NCI-H82 treated with DMSO at 0.1 percent for 48 hours (cell line): ENCODE measurements at regions not wholly inside any gene's neighbourhood (a gene's known extent, or its start where the extent isn't known, plus 50 kb on each side); places are given as distances from the start of the nearest gene placed in this dataset.

Source experiments
- DNase-seq: peaks from one replicate; lab custom pipeline; 2025; ENCODE audit not compliant: unreplicated experiment; lab: John Stamatoyannopoulos, UW

- no peak for DNase-seq
These were observed 293.6 kb upstream of the TNP1 start for GRCh38 chr2:217153510-217153909.

GRCh38 chr2:217152831-217153230 is 293.0 kb upstream of the TNP1 start:
- no peak for DNase-seq

- no peak for DNase-seq
These were observed 291.8 kb upstream of the TNP1 start for GRCh38 chr2:217151509-217152206.

- DNase-seq: no peak
These were observed 290.4 kb upstream of the TNP1 start for GRCh38 chr2:217150236-217150635.

- DNase-seq: no peak
These were observed 289.3 kb upstream of the TNP1 start for GRCh38 chr2:217149087-217149660.

GRCh38 chr2:217147818-217148217 is 288.0 kb upstream of the TNP1 start:
- DNase-seq: no peak

GRCh38 chr2:217146956-217147355 is 287.1 kb upstream of the TNP1 start:
- DNase-seq: no peak

GRCh38 chr2:217142649-217143266 is 282.9 kb upstream of the TNP1 start:
- DNase-seq: no peak

- no peak for DNase-seq
These were observed 278.4 kb upstream of the TNP1 start for GRCh38 chr2:217138284-217138683.

GRCh38 chr2:217127744-217128143 is 267.9 kb upstream of the TNP1 start:
- DNase-seq: no peak

GRCh38 chr2:217125014-217125413 is 265.1 kb upstream of the TNP1 start:
- no peak for DNase-seq

GRCh38 chr2:217124050-217124449 is 264.2 kb upstream of the TNP1 start:
- DNase-seq: no peak

GRCh38 chr2:217121565-217121964 is 261.7 kb upstream of the TNP1 start:
- no peak for DNase-seq

GRCh38 chr2:217120429-217120828 is 260.6 kb upstream of the TNP1 start:
- no peak for DNase-seq

- DNase-seq: no peak
These were observed 258.9 kb upstream of the TNP1 start for GRCh38 chr2:217118559-217119284.

GRCh38 chr2:217117523-217117922 is 257.7 kb upstream of the TNP1 start:
- DNase-seq: no peak

GRCh38 chr2:217116610-217117009 is 256.7 kb upstream of the TNP1 start:
- DNase-seq: no peak

GRCh38 chr2:217114117-217114516 is 254.3 kb upstream of the TNP1 start:
- no peak for DNase-seq

- no peak for DNase-seq
These were observed 253.6 kb upstream of the TNP1 start for GRCh38 chr2:217113491-217113890.

GRCh38 chr2:217110550-217110949 is 250.7 kb upstream of the TNP1 start:
- no peak for DNase-seq

- no peak for DNase-seq
These were observed 248.7 kb upstream of the TNP1 start for GRCh38 chr2:217108575-217109027.

- no peak for DNase-seq
These were observed 248.2 kb upstream of the TNP1 start for GRCh38 chr2:217108086-217108485.
